ENCODE measurements at regions not wholly inside any gene's neighbourhood (a gene's known extent, or its start where the extent isn't known, plus 50 kb on each side); places are given as distances from the start of the nearest gene placed in this dataset.

GRCh38 chr18:55085557-55086285 is 126.5 kb upstream of the CCDC68 start:
- TF ChIP-seq ZNF768 (tag by site-specific recombination; IDR thresholded peaks at IDR 0.05) (no peak), CTCF (tag by site-specific recombination; IDR thresholded peaks at IDR 0.05) (no peak), ZNF692 (tag by site-specific recombination; IDR thresholded peaks at IDR 0.05) (no peak)

Measured in HEK293 (cell line).